HCT116 (cell line): ENCODE measurements at regions not wholly inside any gene's neighbourhood (a gene's known extent, or its start where the extent isn't known, plus 50 kb on each side); places are given as distances from the start of the nearest gene placed in this dataset.
A peak's percentile ranks its signal among the peaks of the same experiment; 100 is the strongest.

Source experiments
- ATAC-seq: fragments of 200-7000 bp; cut with Tn5 transposase; 2 replicates; pipeline ENCODE4 v1.9.1; 2020; ENCODE audit warnings: mild to moderate bottlenecking, moderate library complexity
- BruUV-seq: library from RNA; stranded (reverse); fragments of 400-500 nt; replicated peaks from 2 replicates; lab custom pipeline; 2021; lab: Mats Ljungman, UMichigan
- CTCF ChIA-PET: fragments of 300-600 bp; sonication (Branson Sonifier 250); formaldehyde crosslinking; loops from one replicate; lab custom pipeline; 2021; ENCODE audit warnings: antibody characterized with exemption; lab: Charles Lee
- POLR2A ChIA-PET: fragments of 300-600, 350-600 bp; sonication (Branson Sonifier 250); formaldehyde crosslinking; loops from one replicate; lab custom pipeline; 2021; ENCODE audit warnings: antibody characterized with exemption; lab: Charles Lee
- RAD21 ChIA-PET, 2 experiments: fragments of 300-600 bp; sonication (Branson Sonifier 250); formaldehyde crosslinking; loops; one replicate each; lab custom pipeline; 2023; ENCODE audit warnings: low total read pairs in 2 of 2; ENCODE audit not compliant: uncharacterized antibody in 2 of 2, unreplicated experiment in 2 of 2, low non-redundant PET in 1 of 2; lab: Charles Lee
- DNase-seq: peaks from one replicate; pipeline ENCODE4 v3.0.0-alpha.2; 2010; ENCODE audit warnings: low read depth, low spot score
- H2AFZ ChIP-seq: fragments of 200-600 bp; shearing (Covaris generic), sonication (generic); 2 replicates; pipeline ENCODE4 v1.6.1; 2017; ENCODE audit warnings: low read depth, mixed run types, mixed read lengths, antibody characterized with exemption, low read length; ENCODE audit not compliant: poor library complexity, severe bottlenecking
- H3K27ac ChIP-seq: 2 replicates; pipeline ENCODE4 v1.5.1; 2012; ENCODE audit warnings: low read depth, low read length
- H3K27me3 ChIP-seq: fragments of 200-600 bp; sonication (generic); 2 replicates; pipeline ENCODE4 v1.6.1; 2016; ENCODE audit warnings: mixed run types, low read length, mixed read lengths; ENCODE audit not compliant: insufficient read depth
- H3K36me3 ChIP-seq, 2 experiments: fragments of 200-500 bp in 1 of 2; fragments of 200-600 bp in 1 of 2; sonication (Bioruptor generic) in 1 of 2; sonication (generic) in 1 of 2; 2 replicates each; pipeline versions ENCODE4 v1.5.1 to v1.6.1; 2014 to 2016; ENCODE audit warnings: low read length in 2 of 2, inconsistent platforms in 1 of 2, mixed read lengths in 1 of 2, mixed run types in 1 of 2; ENCODE audit not compliant: insufficient read depth in 2 of 2, control insufficient read depth in 1 of 2
- H3K4me1 ChIP-seq, 2 experiments: fragments of 200-600 bp in 1 of 2; sonication (generic) in 1 of 2; 2 replicates each; pipeline versions ENCODE4 v1.5.1 to v1.6.1; 2012 to 2017; ENCODE audit warnings: low read length in 2 of 2, inconsistent platforms in 1 of 2, mild to moderate bottlenecking in 1 of 2, mixed read lengths in 1 of 2, mixed run types in 1 of 2, moderate library complexity in 1 of 2; ENCODE audit not compliant: insufficient read depth in 2 of 2, control insufficient read depth in 1 of 2
- H3K4me2 ChIP-seq: fragments of 200-600 bp; sonication (generic); 2 replicates; pipeline ENCODE4 v1.6.1; 2017; ENCODE audit warnings: mixed run types, low read length, mixed read lengths
- H3K4me3 ChIP-seq, 2 experiments: fragments of 200-600 bp in 1 of 2; sonication (generic) in 1 of 2; replicated peaks in 1 of 2; 2 replicates each; pipeline ENCODE4 v1.5.1; 2011 to 2016; ENCODE audit warnings: low read length in 2 of 2, control low read depth in 1 of 2, low read depth in 1 of 2, mild to moderate bottlenecking in 1 of 2, mixed read lengths in 1 of 2, mixed run types in 1 of 2
- H3K79me2 ChIP-seq: fragments of 200-600 bp; sonication (generic); 2 replicates; pipeline ENCODE4 v1.6.1; 2017; ENCODE audit warnings: mild to moderate bottlenecking, mixed run types, low read length, moderate library complexity, mixed read lengths; ENCODE audit not compliant: insufficient read depth
- H3K9ac ChIP-seq: fragments of 200-600 bp; sonication (generic); 2 replicates; pipeline ENCODE4 v1.6.1; 2016; ENCODE audit warnings: low read length, mixed read lengths
- H3K9me2 ChIP-seq: fragments of 200-600 bp; sonication (generic), shearing (Covaris generic); 2 replicates; pipeline ENCODE4 v1.6.1; 2017; ENCODE audit warnings: mixed run types, mild to moderate bottlenecking, moderate library complexity; ENCODE audit not compliant: insufficient read depth
- H3K9me3 ChIP-seq, 2 experiments: fragments of 200-500 bp in 1 of 2; fragments of 200-600 bp in 1 of 2; sonication (Bioruptor generic) in 1 of 2; sonication (generic) in 1 of 2; 2 replicates each; pipeline ENCODE4 v1.6.1; 2014 to 2017; ENCODE audit warnings: low read length in 2 of 2, mixed read lengths in 2 of 2, inconsistent platforms in 1 of 2, low read depth in 1 of 2, mild to moderate bottlenecking in 1 of 2, mixed run types in 1 of 2, moderate library complexity in 1 of 2; ENCODE audit not compliant: control insufficient read depth in 1 of 2, insufficient read depth in 1 of 2
- H4K20me1 ChIP-seq: fragments of 200-600 bp; sonication (generic), shearing (Covaris generic); 2 replicates; pipeline ENCODE4 v1.6.1; 2017; ENCODE audit warnings: mixed run types, mild to moderate bottlenecking, moderate library complexity; ENCODE audit not compliant: insufficient read depth
- CEBPB ChIP-seq: IDR thresholded peaks from 2 replicates; pipeline ENCODE4 v1.6.1; 2012; ENCODE audit warnings: low read depth
- EGR1 ChIP-seq: IDR thresholded peaks from 2 replicates; pipeline ENCODE4 v1.6.1; 2012; ENCODE audit warnings: low read depth
- ELF1 ChIP-seq: IDR thresholded peaks from 2 replicates; pipeline ENCODE4 v1.6.1; 2012; ENCODE audit warnings: low read depth, borderline replicate concordance
- FOSL1 ChIP-seq: IDR thresholded peaks from 2 replicates; pipeline ENCODE4 v1.6.1; 2012; ENCODE audit warnings: low read depth
- MAX ChIP-seq: IDR thresholded peaks from 2 replicates; pipeline ENCODE4 v1.6.1; 2012
- REST ChIP-seq: IDR thresholded peaks from 2 replicates; pipeline ENCODE4 v1.6.1; 2012; ENCODE audit warnings: low read depth
- SRF ChIP-seq: IDR thresholded peaks from 2 replicates; pipeline ENCODE4 v1.6.1; 2012; ENCODE audit warnings: low read depth
- TCF7L2 ChIP-seq: IDR thresholded peaks from 2 replicates; pipeline ENCODE4 v1.7.0; 2011; ENCODE audit warnings: borderline replicate concordance, inconsistent platforms; ENCODE audit not compliant: insufficient read depth, insufficient read length; ENCODE audit errors: extremely low read depth
- YY1 ChIP-seq: IDR thresholded peaks from 2 replicates; pipeline ENCODE4 v1.6.1; 2011; ENCODE audit warnings: low read length, low read depth, moderate library complexity, mild to moderate bottlenecking; ENCODE audit not compliant: insufficient replicate concordance; ENCODE audit errors: extremely low read depth
- ZBTB33 ChIP-seq: IDR thresholded peaks from 2 replicates; pipeline ENCODE4 v1.6.1; 2011; ENCODE audit warnings: mild to moderate bottlenecking, low read length, moderate library complexity; ENCODE audit not compliant: insufficient replicate concordance; ENCODE audit errors: extremely low read depth
- ZNF274 ChIP-seq: fragments of 200-500 bp; sonication (Bioruptor generic); IDR thresholded peaks from 2 replicates; pipeline ENCODE4 v1.6.1; 2014; ENCODE audit warnings: mild to moderate bottlenecking, low read depth, low read length, inconsistent platforms
- intact Hi-C: fragments of 100-400 bp; cut with micrococcal nuclease; formaldehyde crosslinking; loops from 2 replicates; pipeline ENCODE4 v1.10.0; 2022

- DNase-seq = no peak
- Histone ChIP-seq H4K20me1 (no peaks in the 10 kb centered on the region), H3K9ac (no peak overlapping the region), H3K9me3 (peaks cover 0 to 4% of the 10 kb centered on the region in 2 experiments; a peak in 1 of 4 replicates), H3K27ac (no peak overlapping the region), H3K27me3 (no peaks in the 10 kb centered on the region), H3K79me2 (no peaks in the 10 kb centered on the region), H3K9me2 (no peaks in the 10 kb centered on the region), H3K4me1 (no peaks in the 10 kb centered on the region), H3K4me2 (no peak overlapping the region), H3K4me3 (no peak overlapping the region), H3K36me3 (no peaks in the 10 kb centered on the region), H2AFZ (peak overlapping the region; percentile 56)
- no TSS peak for BruUV-seq
- no peak for ATAC-seq
- no peak for TF ChIP-seq FOSL1
- no peak for TF ChIP-seq EGR1
- no peak for TF ChIP-seq TCF7L2
- no peak for TF ChIP-seq SRF
- no peak for TF ChIP-seq ELF1
- no peak for TF ChIP-seq ZBTB33
- TF ChIP-seq MAX = no peak
- TF ChIP-seq ZNF274 = no peak
- no peak for TF ChIP-seq CEBPB
- TF ChIP-seq REST = no peak
- no peak for TF ChIP-seq YY1
- CTCF ChIA-PET = no interaction called here
- POLR2A ChIA-PET = no interaction called here
- RAD21 ChIA-PET = no interaction called here
- intact Hi-C loops = no loop called here
These were observed 1260.3 kb downstream of the PLA2G4A start for GRCh38 chr1:188089015-188089414.
